Upper lobe of left lung (tissue), 6 donors: ENCODE measurements at regions not wholly inside any gene's neighbourhood (a gene's known extent, or its start where the extent isn't known, plus 50 kb on each side); places are given as distances from the start of the nearest gene placed in this dataset.

Experiments used
- ATAC-seq, 2 donors: fragments of 200-7000 bp; cut with Tn5 transposase; one replicate each; pipeline ENCODE4 v1.9.1; 2022; ENCODE audit warnings: mild to moderate bottlenecking in 2 of 2, moderate library complexity in 2 of 2; ENCODE audit not compliant: low FRiP score in 2 of 2
- DNase-seq, 2 donors: peaks; one replicate each; pipeline ENCODE4 v3.0.0-alpha.2; 2019 to 2020
- H3K27ac ChIP-seq, 4 donors: fragments of 200-600 bp; sonication (generic); one replicate each; pipeline ENCODE4 v1.5.1; 2016 to 2019
- H3K27me3 ChIP-seq, 4 donors: fragments of 200-600 bp; sonication (generic); one replicate each; pipeline ENCODE4 v1.5.1; 2017 to 2019
- H3K36me3 ChIP-seq, 4 donors: fragments of 200-600 bp; sonication (generic); one replicate each; pipeline ENCODE4 v1.5.1; 2016 to 2019
- H3K4me1 ChIP-seq, 4 donors: fragments of 200-600 bp; sonication (generic); one replicate each; pipeline ENCODE4 v1.5.1; 2018 to 2019
- H3K4me3 ChIP-seq, 4 donors: fragments of 200-600 bp; sonication (generic); one replicate each; pipeline ENCODE4 v1.5.1; 2017 to 2019; ENCODE audit warnings: mild to moderate bottlenecking in 2 of 4, moderate library complexity in 1 of 4
- H3K9me3 ChIP-seq, 4 donors: fragments of 200-600 bp; sonication (generic); one replicate each; pipeline ENCODE4 v1.5.1; 2018 to 2019
- EP300 ChIP-seq, 4 donors: sonication (generic); formaldehyde crosslinking; IDR thresholded peaks; one replicate each; pipeline ENCODE4 v1.5.1; 2017; ENCODE audit warnings: antibody characterized with exemption in 4 of 4, control low read depth in 2 of 4
- POLR2A ChIP-seq, 4 donors: fragments of 450-650 bp; IDR thresholded peaks; one replicate each; pipeline ENCODE4 v1.5.1; 2016 to 2017; ENCODE audit warnings: antibody characterized with exemption in 4 of 4, mild to moderate bottlenecking in 2 of 4
- POLR2AphosphoS5 ChIP-seq, 2 donors: sonication (generic); formaldehyde crosslinking; IDR thresholded peaks; one replicate each; pipeline ENCODE4 v1.5.1; 2017; ENCODE audit warnings: antibody characterized with exemption in 2 of 2
- WGBS, 2 donors: methylation state at CpG; one replicate each; pipeline ENCODE4 v1.1.5; 2017 to 2018; 5-methylcytosine and 5-hydroxymethylcytosine counted together
- TF ChIP-seq, protein P1 (sequence below), 6 experiments: fragments of 450-650 bp in 4 of 6; fragments of 200-600 bp in 2 of 6; sonication (generic) in 2 of 6; IDR thresholded peaks; one replicate each; pipeline ENCODE4 v1.5.1; 2016 to 2019; ENCODE audit warnings: antibody characterized with exemption in 6 of 6
- donor health status: DM: no; HTN: no; CAD: no; lungs with moderate emphysema.
- donor health status: DM: no; HTN: yes; CAD: no; lungs with severe emphysema.

- Histone ChIP-seq H3K4me3 (no peak overlapping the region), H3K4me1 (no peaks in the 10 kb centered on the region), H3K27ac (no peak overlapping the region), H3K36me3 (no peaks in the 10 kb centered on the region), H3K27me3 (no peaks in the 10 kb centered on the region), H3K9me3 (no peaks in the 10 kb centered on the region)
- WGBS, 2 donors: 91 to 97% methylated on average over 6 of the region's 6 CpGs
- ATAC-seq: no peak
- TF ChIP-seq POLR2A (IDR thresholded peaks at IDR 0.05) (no peak), EP300 (IDR thresholded peaks at IDR 0.05) (no peak), POLR2AphosphoS5 (IDR thresholded peaks at IDR 0.05) (no peak)
- TF ChIP-seq, protein P1, sequence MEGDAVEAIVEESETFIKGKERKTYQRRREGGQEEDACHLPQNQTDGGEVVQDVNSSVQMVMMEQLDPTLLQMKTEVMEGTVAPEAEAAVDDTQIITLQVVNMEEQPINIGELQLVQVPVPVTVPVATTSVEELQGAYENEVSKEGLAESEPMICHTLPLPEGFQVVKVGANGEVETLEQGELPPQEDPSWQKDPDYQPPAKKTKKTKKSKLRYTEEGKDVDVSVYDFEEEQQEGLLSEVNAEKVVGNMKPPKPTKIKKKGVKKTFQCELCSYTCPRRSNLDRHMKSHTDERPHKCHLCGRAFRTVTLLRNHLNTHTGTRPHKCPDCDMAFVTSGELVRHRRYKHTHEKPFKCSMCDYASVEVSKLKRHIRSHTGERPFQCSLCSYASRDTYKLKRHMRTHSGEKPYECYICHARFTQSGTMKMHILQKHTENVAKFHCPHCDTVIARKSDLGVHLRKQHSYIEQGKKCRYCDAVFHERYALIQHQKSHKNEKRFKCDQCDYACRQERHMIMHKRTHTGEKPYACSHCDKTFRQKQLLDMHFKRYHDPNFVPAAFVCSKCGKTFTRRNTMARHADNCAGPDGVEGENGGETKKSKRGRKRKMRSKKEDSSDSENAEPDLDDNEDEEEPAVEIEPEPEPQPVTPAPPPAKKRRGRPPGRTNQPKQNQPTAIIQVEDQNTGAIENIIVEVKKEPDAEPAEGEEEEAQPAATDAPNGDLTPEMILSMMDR (IDR thresholded peaks at IDR 0.05): no peak
- DNase-seq: no peak
Measured at GRCh38 chr7:119838444-119838843, 434.5 kb upstream of the KCND2 start.

GRCh38 chr7:119842337-119842736 is 430.6 kb upstream of the KCND2 start:
- Histone ChIP-seq H3K4me3 (no peak overlapping the region), H3K4me1 (no peaks in the 10 kb centered on the region), H3K27ac (no peak overlapping the region), H3K9me3 (no peaks in the 10 kb centered on the region), H3K36me3 (no peaks in the 10 kb centered on the region), H3K27me3 (no peaks in the 10 kb centered on the region)
- no peak for ATAC-seq
- no peak for DNase-seq
- 40 to 45% methylated on average over 1 of the region's 1 CpG for WGBS, 2 donors
- TF ChIP-seq POLR2A (IDR thresholded peaks at IDR 0.05) (no peak), POLR2AphosphoS5 (IDR thresholded peaks at IDR 0.05) (no peak), EP300 (IDR thresholded peaks at IDR 0.05) (no peak)
- TF ChIP-seq, protein P1 (IDR thresholded peaks at IDR 0.05): no peak

DNA sequence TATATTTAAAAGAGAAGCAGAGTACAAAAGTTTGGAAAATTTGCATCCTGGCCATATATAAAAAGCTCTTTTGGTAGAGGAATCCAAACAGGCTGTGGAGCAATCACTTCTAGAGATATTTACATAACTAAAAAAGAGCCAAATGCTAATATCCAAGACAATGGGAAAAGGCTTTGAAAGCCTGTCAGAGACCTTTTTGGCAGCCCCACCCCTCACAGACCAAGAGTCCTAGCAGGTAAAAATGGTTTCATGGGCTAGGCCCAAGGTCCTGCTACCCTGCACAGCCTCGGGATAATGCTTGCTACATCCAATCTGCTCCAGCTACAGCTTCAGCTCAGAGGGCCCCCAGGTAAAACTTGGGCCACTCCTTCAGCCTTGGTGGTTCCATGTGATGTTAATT is 430.2 kb upstream of the KCND2 start:
- Histone ChIP-seq H3K27me3 (no peaks in the 10 kb centered on the region), H3K9me3 (no peaks in the 10 kb centered on the region), H3K4me1 (no peaks in the 10 kb centered on the region), H3K4me3 (no peak overlapping the region), H3K36me3 (no peaks in the 10 kb centered on the region), H3K27ac (no peak overlapping the region)
- 43 to 50% methylated on average over 1 of the region's 1 CpG for WGBS, 2 donors
- no peak for TF ChIP-seq EP300 (IDR thresholded peaks at IDR 0.05)
- TF ChIP-seq POLR2A (IDR thresholded peaks at IDR 0.05): no peak
- TF ChIP-seq, protein P1 (IDR thresholded peaks at IDR 0.05): no peak
- TF ChIP-seq POLR2AphosphoS5 (IDR thresholded peaks at IDR 0.05): no peak
- DNase-seq (no peak), ATAC-seq (no peak)

DNA sequence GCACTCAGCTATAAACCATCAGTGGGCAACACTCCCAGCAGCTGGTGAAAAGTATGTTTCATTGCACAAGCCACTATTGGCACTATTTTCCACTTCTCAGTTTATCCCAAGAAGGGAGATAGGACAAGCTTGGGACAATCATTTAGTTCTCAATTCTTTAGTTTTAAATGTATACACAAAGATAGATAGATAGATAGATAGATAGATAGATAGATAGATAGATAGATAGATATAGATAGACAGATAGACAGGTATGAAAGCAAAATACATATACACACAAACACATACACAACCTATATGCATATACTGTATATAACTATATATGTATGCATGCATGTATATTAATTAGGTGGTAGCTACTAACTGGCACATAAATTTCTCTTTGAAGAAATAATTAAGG is 411.6 kb upstream of the KCND2 start:
- no peak for DNase-seq
- no peak for ATAC-seq
- Histone ChIP-seq H3K9me3 (no peaks in the 10 kb centered on the region), H3K4me3 (no peak overlapping the region), H3K27ac (no peak overlapping the region), H3K4me1 (no peaks in the 10 kb centered on the region), H3K27me3 (no peaks in the 10 kb centered on the region), H3K36me3 (no peaks in the 10 kb centered on the region)
- TF ChIP-seq EP300 (IDR thresholded peaks at IDR 0.05) (no peak), POLR2A (IDR thresholded peaks at IDR 0.05) (no peak), POLR2AphosphoS5 (IDR thresholded peaks at IDR 0.05) (no peak)
- TF ChIP-seq, protein P1 (IDR thresholded peaks at IDR 0.05): no peak

GRCh38 chr7:119868387-119868786 is 404.6 kb upstream of the KCND2 start:
- Histone ChIP-seq H3K27me3 (no peaks in the 10 kb centered on the region), H3K36me3 (no peaks in the 10 kb centered on the region), H3K4me1 (no peaks in the 10 kb centered on the region), H3K4me3 (no peak overlapping the region), H3K9me3 (no peaks in the 10 kb centered on the region), H3K27ac (no peak overlapping the region)
- no peak for TF ChIP-seq EP300 (IDR thresholded peaks at IDR 0.05)
- no peak for TF ChIP-seq POLR2AphosphoS5 (IDR thresholded peaks at IDR 0.05)
- TF ChIP-seq, protein P1 (IDR thresholded peaks at IDR 0.05): no peak
- TF ChIP-seq POLR2A (IDR thresholded peaks at IDR 0.05): no peak
- ATAC-seq: no peak
- DNase-seq: no peak
- WGBS, 2 donors: 68 to 78% methylated on average over 2 of the region's 2 CpGs
